COLO668 (cell line): ENCODE measurements at regions not wholly inside any gene's neighbourhood (a gene's known extent, or its start where the extent isn't known, plus 50 kb on each side); places are given as distances from the start of the nearest gene placed in this dataset.

Experiments used
- DNase-seq: peaks from one replicate; lab custom pipeline; 2025; ENCODE audit not compliant: unreplicated experiment; lab: John Stamatoyannopoulos, UW

DNA sequence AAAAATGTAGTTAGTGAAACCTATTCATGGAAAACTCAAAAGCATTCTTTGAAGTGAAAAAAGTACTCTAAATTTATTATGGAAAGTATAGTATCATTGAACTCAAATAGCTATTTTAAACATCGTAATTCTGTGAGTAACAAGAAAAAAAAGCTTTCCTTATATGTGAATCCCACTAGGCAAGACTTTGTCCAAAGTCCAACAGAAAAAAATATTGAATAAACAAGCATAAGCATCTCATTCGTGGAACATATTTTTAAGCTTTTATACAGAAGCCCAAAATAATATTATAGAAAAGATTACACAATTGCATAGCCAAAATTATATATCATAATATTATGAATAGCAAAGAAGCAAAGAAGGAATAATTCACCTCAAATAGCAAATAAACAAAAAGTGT lies 79.4 kb upstream of the IFNE start:
- DNase-seq: no peak

DNA sequence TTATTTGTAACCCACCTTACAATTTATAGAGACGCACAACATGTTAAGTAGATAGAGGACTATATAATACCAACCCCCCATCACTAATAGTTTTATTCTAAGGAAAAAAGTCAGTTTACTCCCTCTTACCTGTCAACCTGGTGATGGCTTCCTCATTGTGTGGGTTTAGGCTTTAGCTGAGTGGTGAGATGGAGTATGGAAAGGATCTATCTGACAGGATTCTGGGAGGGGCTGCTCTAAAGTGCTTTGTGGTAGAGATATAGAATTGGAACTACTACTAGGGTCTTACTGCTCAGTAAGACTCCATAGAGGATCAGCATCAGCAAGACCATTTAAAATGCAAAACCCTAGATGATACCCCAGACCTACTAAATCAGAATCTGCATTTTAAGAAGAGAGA lies 82.1 kb upstream of the IFNE start:
- no peak for DNase-seq

GRCh38 chr9:21565155-21565554 lies 83.0 kb upstream of the IFNE start:
- no peak for DNase-seq

GRCh38 chr9:21567926-21568325 lies 85.8 kb upstream of the IFNE start:
- DNase-seq: no peak

DNA sequence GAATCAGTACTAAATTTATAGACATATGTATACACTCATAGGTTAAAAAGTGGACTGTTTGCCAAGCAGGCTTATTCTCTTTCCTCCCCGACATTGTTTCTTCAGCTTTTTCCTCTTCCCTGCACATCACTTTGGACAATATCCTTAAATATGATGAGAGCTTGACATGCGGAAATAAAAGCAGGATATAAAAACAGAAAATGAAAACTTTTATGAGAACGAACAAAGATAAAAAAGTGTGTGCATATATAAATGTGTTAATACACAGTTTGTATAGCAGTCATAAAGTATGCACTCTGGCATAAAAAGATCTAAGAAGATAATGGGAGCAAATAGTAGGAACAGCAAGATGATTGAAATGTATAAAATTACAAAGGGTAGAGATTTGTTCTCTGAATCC lies 86.4 kb upstream of the IFNE start:
- no peak for DNase-seq

- DNase-seq: no peak
These were observed 87.6 kb upstream of the IFNE start for GRCh38 chr9:21569721-21570120.

DNA sequence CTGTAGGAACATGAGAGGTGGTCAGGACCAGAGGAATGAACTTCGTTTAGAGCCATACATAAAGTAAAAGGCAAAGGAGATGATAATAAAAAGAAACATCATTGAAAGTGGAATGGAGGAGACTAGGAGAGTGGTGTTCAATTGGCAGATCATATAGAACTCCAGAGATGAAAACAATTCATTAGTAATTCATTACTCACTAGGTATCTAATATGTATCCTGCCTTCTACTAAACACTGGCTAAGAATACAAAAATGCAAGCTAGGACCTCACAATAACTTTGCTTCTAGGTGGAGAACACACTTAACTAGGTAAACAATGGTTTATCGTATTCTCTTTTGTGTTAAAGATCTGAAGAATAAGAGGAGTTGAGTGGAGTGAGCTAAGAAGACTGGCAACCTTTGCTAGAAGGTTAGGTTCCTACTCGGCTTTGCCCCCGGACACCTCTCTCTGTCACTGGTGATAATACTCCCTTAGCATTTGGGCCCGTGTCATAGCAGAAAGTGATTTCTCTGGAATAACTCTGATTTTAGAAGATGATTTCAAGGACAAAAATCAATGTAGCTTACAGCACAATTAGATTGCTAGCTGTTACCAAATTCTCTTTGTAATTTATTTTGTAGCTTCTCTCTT lies 88.6 kb upstream of the IFNE start:
- DNase-seq: no peak

DNA sequence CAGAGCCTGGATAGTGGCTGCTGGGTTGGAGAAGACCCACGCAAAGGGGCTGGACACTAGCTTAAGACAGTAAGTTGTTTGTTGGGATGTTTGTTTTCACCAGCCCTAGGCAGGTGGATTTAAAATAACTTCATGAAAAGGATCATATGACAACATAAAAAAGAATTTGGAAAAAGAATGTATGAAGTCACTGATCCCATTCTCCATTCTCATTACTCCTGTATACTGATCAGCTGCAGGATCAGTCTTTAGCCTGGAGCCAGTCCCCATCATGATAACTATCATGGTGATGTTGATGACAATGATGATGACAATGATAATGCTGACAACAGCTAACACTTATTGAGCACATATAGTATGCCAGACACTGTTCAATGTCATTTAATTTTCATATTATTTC lies 92.1 kb upstream of the IFNE start:
- no peak for DNase-seq

DNA sequence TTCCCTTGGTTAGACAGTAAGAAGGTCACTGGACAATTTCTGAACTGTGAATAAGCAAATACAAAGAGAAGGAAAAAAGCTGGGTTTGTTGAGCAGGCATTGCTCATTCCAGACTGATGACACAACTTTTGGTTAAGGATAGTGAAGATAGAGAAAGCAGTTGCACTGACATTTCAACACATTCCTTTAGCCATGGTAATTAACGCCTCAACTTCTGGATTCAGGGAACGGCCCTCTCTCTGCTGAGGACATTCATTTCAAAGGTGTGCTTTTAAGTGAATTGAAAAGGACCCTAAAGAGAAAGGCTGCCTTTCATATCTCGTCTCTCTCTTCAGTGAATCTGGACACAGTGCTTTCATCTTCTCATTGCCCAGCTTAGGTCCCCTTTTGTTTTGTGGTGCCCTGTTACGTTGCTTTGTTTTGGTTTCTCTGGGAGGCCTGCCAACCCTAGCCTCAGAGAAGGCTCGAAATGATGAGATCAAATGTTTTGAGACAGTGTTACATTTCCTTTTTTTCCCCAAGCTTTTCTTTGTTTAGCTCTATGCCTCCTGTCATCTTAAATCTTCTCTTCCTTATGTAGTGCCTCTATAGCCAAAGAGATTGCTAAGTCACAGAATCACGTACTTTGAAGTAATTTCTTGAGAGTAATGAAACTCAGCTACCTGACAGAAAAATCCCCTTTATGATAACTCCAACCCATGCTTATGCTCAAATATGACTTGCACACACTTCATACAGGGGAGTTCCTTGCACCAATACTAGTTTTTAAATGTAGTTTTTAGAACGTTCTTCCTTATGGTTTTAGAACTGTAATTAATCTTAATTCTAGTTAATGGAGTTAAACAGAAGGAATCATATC lies 94.4 kb upstream of the IFNE start:
- DNase-seq: no peak

DNA sequence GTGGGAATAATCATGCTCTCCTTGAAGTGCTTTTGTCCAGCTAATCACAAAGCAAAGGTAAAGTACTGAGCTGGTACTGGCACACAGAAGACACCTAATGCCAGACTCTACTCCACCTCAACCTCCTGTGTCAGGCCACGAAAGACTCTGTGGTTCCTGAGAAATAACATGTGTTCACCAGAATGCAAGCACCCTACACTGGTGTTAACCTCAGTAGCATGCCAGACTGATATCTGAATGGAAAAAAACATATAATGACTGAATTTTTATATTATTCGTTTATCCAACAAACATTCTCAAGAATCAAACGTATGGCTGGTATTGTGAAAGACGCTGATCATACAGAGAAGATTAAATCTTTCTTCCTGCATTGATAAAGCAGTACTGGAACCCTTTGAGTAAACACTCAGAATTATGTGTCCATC lies 97.1 kb upstream of the IFNE start:
- DNase-seq: no peak

GRCh38 chr9:21579743-21580142 lies 97.6 kb upstream of the IFNE start:
- no peak for DNase-seq

- no peak for DNase-seq
These were observed 98.7 kb upstream of the IFNE start for GRCh38 chr9:21580636-21581378.

GRCh38 chr9:21583628-21584377 lies 101.7 kb upstream of the IFNE start:
- no peak for DNase-seq

DNA sequence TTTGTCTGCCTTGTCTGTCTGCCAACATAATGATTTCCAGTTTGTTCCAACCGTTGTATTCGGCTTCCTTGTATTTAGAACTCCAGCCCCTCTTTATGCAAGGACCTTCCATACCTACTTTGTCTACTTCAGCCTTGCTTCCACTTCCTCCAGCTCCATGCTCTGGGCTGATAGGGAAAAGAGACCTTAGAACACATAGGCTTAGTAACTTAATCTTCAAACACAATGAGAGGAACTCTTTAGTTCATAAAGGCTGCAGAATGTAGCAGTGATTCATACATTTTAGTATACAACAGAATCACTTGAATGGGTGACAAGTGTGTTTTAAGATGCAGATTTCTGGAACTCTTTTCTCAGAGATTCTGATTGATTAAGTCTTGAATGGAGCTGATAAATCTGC lies 102.8 kb upstream of the IFNE start:
- DNase-seq: no peak

- DNase-seq: no peak
These were observed 103.9 kb upstream of the IFNE start for GRCh38 chr9:21585756-21586752.

- no peak for DNase-seq
These were observed 107.4 kb upstream of the IFNE start for GRCh38 chr9:21589344-21590056.

GRCh38 chr9:21590058-21590996 lies 108.2 kb upstream of the IFNE start:
- DNase-seq: no peak
